Putamen (tissue), 1 donor: ENCODE measurements at regions not wholly inside any gene's neighbourhood (a gene's known extent, or its start where the extent isn't known, plus 50 kb on each side); places are given as distances from the start of the nearest gene placed in this dataset.

Experiments
- DNase-seq: peaks from one replicate; pipeline ENCODE4 v3.0.0-alpha.2; 2016; ENCODE audit warnings: low spot score

- no peak for DNase-seq
These were observed 171.2 kb upstream of the NR5A2 start for GRCh38 chr1:199856216-199856780.

GRCh38 chr1:199857108-199857507 is 170.4 kb upstream of the NR5A2 start:
- DNase-seq = no peak

DNA sequence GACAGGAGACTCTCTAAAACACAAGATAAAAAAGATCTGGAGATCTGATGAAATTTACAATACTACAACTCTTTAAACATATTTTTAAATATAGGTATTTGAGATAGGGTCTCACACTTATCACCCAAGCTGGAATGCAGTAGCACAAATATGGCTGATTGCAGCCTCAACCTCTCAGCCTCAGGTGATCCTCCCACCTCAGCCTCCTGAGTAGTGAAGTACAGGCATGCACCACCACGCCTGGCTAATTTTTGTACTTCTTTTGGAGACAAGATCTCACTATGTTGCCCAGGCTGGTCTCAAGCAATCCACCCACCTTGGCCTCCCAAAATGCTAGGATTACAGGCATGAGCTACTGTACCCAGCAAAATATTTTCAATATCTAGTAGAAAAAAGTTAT is 170.0 kb upstream of the NR5A2 start:
- DNase-seq = no peak

DNA sequence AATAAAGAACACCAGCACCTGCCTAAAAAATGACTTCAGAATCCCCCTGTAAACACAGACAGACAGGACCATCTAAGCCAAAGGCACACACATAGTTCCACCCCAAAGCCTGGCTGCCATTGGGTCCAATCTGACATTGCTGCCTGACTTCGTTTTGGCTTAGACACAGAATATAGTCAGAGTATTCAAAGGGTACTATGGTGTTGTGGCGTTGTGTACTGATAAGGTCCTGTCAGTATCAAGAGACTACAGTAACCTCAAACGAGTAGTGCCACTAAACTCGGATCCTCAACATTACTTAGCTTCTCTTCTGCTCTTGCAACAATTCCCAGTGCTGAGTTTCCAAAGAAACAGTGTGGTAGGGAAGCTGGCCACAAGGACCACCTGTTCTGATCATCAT is 169.3 kb upstream of the NR5A2 start:
- no peak for DNase-seq

GRCh38 chr1:199858856-199859255 is 168.7 kb upstream of the NR5A2 start:
- no peak for DNase-seq

DNA sequence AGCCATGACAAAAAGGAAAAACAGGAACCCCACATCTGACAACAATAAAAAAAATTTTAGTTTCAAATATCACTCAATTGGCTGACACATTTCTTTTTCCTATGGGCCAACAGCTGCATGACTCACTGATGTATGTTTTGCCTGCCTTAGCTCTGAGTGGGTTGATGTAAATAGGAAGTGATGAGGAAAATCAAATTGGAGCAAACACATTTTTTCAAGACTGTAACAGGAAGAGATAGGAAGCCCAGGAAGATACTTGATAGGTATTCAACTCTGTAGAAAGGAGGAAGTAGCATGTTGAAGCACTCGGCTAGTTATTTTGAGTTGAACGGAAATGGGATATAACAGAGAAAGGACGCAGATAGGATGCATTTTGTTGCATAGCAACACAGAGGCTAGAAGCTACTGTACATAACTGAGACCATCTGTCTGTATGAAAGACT is 168.0 kb upstream of the NR5A2 start:
- no peak for DNase-seq

DNA sequence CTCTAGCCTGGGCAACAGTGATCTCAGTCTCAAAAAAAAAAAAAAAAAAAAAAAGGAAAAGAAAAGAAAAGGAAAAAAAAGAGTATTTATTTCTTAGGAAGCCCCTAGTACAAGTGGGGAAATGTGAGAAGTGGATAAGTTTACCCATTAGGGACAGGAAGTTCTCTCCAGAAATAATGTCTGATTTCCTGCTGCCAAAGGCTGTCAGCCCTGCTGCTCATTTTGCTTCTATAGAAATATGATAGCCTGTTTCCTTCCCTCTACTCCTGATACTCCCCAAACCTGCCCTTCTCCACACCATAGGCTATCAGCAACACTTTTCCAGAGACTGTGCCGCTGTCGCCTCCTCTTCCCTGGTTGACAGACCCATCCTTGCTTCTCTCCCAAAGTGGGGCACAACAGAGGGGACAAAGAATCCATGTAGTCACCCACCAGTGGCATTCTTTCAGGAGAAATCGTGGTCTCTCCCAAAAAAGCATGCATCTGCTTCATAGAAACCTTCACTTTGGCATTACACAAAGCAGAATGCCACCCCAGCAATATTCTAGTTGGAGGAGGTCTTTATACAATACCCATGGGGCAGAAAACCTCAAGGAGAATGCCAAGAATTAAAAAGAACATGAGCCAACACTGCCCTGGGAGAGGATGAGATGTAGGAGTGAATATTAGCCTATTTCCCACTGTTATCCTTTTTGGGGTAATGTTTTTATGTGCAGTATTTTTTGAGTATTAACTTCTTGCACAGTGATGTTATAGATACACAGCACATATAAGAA is 166.3 kb upstream of the NR5A2 start:
- no peak for DNase-seq

GRCh38 chr1:199862047-199862446 is 165.5 kb upstream of the NR5A2 start:
- no peak for DNase-seq

DNA sequence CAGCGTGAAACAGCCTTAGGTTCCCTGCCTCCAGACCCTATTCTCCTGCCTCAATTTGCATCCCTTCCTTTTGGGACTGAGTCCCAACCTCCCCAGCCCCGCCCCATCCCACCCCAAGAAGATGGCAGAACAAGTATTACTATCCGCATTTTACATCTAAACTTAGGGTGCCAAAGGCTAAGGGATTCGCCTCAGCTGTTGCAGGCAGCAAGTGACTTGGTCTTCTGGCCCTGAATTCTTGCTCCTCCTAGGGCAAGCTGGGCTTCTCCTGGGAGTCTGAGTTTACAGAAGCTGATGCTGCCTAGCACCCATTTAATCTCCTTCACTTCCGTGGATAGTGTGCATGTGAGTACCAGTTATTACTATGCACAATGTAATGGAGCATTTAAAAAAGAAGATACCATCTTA is 161.3 kb upstream of the NR5A2 start:
- no peak for DNase-seq

DNA sequence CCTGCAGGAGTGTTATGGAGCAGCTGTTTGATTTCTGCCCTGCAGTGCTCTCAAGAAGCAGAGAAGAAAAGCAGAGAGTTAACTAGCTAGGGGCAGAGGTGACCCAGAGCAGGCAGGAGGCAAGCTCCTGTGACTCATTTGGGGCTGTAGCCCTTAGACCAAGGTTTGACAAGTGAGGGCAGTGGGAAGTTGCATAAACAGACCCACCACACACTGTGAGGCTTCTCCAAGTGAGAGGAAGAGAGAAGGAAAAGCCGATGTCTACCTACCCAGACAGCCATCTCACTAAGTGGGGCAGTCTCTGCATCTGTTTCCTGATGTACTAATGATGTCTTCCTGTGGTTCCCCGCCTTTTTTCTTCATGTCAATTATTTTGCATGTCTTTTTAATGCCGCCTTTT is 159.9 kb upstream of the NR5A2 start:
- no peak for DNase-seq

GRCh38 chr1:199868777-199869176 is 158.7 kb upstream of the NR5A2 start:
- DNase-seq = no peak

GRCh38 chr1:199875337-199875736 is 152.2 kb upstream of the NR5A2 start:
- DNase-seq = no peak

DNA sequence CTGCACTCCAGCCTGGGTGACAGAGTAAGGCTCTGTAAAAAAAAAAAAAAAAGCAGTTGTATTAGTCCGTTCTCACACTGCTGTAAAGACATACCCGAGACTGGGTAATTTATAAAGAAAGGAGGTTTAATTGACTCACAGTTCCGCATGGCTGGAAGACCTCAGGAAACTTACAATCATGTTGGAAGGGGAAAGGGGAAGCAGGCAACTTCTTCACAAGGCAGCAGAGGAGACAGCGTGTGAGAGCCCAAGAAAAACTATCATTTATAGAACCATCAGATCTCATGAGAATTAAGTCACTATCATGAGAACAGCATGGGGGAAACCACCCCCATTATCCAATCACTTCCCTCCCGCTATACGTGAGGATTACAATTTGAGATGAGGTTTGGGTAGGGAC is 151.7 kb upstream of the NR5A2 start:
- DNase-seq = no peak

GRCh38 chr1:199877526-199878384 is 149.8 kb upstream of the NR5A2 start:
- no peak for DNase-seq

GRCh38 chr1:199878823-199879222 is 148.7 kb upstream of the NR5A2 start:
- DNase-seq = no peak

GRCh38 chr1:199898654-199899053 is 128.9 kb upstream of the NR5A2 start:
- DNase-seq = no peak

GRCh38 chr1:199901341-199901740 is 126.2 kb upstream of the NR5A2 start:
- DNase-seq = no peak

DNA sequence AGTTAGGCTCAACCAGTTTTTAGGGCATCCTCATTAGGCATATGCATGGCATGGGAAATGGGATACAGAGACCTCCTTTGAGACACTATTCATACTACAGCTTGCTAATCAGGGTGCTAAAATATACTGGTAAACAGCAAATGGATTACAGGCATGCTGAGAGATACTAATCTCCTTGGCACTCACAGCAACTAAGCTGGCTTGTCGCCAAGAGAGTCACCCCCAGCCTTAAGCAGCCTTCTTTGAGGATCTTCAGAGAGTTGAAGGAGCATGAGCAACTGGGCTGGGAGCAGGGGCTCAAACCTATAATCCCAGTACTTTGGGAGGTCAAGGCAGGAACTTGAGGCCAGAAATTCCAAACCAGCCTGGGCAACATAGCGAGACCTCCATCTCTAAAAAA is 120.1 kb upstream of the NR5A2 start:
- no peak for DNase-seq

GRCh38 chr1:199909137-199909536 is 118.4 kb upstream of the NR5A2 start:
- DNase-seq = no peak

DNA sequence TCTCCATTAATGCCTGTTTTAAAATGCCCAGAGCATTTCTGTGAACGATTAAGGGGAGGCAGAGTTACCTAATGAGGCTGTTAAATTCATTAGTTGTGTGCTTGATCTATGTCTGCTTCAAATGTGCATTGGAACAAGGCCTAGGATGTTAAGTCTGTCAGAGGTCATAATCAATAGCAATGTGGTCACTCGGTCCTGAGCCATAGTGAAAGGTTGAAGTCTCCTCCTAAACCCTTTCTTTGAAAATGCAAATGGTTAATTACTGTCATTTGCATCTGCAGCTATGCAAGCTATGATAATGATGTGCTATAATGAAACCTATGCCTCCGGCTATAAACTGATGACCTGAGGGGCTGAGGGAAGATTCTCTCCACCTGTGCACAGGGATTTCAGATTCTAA is 114.2 kb upstream of the NR5A2 start:
- no peak for DNase-seq

DNA sequence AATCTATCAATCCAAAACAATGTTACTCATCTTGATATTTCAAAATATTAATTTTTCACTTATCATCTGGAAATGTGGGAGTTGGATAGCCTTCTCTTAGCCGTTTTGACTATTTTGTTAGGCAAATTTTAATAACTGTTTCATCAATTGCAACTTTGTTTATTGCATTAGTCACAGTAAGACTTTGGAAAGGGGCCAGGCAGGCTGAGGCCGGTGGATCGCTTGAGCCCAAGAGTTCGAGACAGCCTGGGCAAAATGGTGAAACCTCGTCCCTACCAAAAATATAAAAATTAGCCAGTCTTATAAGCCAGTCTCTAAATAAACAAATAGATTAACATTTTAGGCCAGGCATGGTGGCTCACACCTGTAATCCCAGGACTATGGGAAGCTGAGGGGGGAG is 113.0 kb upstream of the NR5A2 start:
- DNase-seq = no peak

- DNase-seq = no peak
These were observed 109.2 kb upstream of the NR5A2 start for GRCh38 chr1:199918196-199918769.

DNA sequence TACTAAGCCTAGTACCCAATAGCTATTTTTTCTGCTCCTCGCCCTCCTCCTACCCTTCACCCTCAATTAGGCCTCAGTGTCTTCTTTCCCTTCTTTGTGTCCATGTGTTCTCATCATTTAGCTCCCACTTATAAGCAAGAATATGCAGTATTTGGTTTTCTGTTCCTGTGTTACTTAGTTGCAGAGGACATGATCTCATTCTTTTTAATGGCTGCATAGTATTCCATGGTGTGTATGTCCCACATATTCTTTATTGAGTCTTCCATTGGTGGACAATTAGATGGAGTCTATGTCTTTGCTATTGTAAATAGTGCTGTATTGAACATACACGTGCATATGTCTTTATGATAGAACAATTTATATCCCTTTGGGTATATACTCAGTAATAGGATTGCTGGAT is 106.9 kb upstream of the NR5A2 start:
- DNase-seq = no peak
